ENCODE measurements at regions not wholly inside any gene's neighbourhood (a gene's known extent, or its start where the extent isn't known, plus 50 kb on each side); places are given as distances from the start of the nearest gene placed in this dataset.

DNA sequence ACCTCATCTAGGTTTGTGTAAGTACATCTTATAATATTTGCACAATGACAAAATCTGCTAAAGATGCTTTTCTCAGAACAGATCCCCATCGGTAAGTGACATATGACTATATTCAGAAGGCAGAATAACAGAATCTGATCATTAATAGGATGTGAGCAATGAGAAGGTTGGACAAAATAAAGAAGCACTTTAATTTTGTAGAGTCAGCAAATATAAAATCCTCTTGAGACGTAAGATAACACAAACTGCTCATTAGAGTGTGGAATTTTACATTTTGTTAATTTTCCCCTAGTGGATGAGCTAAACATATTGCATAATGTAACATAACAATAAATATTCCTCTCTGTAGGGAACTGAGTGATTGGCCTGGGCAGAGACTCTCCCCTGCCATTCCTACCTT, 658.4 kb upstream of the ZP4 start (continued):
- TF ChIP-seq, protein P1, sequence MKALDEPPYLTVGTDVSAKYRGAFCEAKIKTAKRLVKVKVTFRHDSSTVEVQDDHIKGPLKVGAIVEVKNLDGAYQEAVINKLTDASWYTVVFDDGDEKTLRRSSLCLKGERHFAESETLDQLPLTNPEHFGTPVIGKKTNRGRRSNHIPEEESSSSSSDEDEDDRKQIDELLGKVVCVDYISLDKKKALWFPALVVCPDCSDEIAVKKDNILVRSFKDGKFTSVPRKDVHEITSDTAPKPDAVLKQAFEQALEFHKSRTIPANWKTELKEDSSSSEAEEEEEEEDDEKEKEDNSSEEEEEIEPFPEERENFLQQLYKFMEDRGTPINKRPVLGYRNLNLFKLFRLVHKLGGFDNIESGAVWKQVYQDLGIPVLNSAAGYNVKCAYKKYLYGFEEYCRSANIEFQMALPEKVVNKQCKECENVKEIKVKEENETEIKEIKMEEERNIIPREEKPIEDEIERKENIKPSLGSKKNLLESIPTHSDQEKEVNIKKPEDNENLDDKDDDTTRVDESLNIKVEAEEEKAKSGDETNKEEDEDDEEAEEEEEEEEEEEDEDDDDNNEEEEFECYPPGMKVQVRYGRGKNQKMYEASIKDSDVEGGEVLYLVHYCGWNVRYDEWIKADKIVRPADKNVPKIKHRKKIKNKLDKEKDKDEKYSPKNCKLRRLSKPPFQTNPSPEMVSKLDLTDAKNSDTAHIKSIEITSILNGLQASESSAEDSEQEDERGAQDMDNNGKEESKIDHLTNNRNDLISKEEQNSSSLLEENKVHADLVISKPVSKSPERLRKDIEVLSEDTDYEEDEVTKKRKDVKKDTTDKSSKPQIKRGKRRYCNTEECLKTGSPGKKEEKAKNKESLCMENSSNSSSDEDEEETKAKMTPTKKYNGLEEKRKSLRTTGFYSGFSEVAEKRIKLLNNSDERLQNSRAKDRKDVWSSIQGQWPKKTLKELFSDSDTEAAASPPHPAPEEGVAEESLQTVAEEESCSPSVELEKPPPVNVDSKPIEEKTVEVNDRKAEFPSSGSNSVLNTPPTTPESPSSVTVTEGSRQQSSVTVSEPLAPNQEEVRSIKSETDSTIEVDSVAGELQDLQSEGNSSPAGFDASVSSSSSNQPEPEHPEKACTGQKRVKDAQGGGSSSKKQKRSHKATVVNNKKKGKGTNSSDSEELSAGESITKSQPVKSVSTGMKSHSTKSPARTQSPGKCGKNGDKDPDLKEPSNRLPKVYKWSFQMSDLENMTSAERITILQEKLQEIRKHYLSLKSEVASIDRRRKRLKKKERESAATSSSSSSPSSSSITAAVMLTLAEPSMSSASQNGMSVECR (CRISPR knock-in tag; IDR thresholded peaks at IDR 0.05): no peak
- no peak for TF ChIP-seq PRPF4 (IDR thresholded peaks at IDR 0.05; ENCODE audit: insufficient read depth, low read depth, low read length, poor library complexity, severe bottlenecking)
- TF ChIP-seq MAFG (tag; conservative IDR thresholded peaks at IDR 0.05): peak; percentile 65
- TF ChIP-seq MAFF (IDR thresholded peaks at IDR 0.05; ENCODE audit: low read length): peak; percentile 83
- TF ChIP-seq ESRRA (IDR thresholded peaks at IDR 0.05; ENCODE audit: borderline replicate concordance, low read depth): no peak
- no peak for TF ChIP-seq MAZ (CRISPR knock-in tag; conservative IDR thresholded peaks at IDR 0.05 in 1 of 2, IDR thresholded peaks at IDR 0.05 in 1 of 2)
- no peak for TF ChIP-seq HLTF (IDR thresholded peaks at IDR 0.05)
- TF ChIP-seq FOXK1 (CRISPR knock-in tag; IDR thresholded peaks at IDR 0.05; ENCODE audit: borderline replicate concordance): no peak

Data from K562 (cell line).